Loucy (cell line): ENCODE measurements at regions not wholly inside any gene's neighbourhood (a gene's known extent, or its start where the extent isn't known, plus 50 kb on each side); places are given as distances from the start of the nearest gene placed in this dataset.

Experiments
- H2AFZ ChIP-seq: fragments of 200-600 bp; sonication (generic); 2 replicates; pipeline ENCODE4 v1.6.0; 2016; ENCODE audit warnings: antibody characterized with exemption, mild to moderate bottlenecking, low read length, moderate library complexity
- H3F3A ChIP-seq: fragments of 200-600 bp; 2 replicates; pipeline ENCODE4 v1.6.0; 2016; ENCODE audit warnings: antibody characterized with exemption, low read depth, mild to moderate bottlenecking
- H3K27me3 ChIP-seq: fragments of 200-600 bp; sonication (generic); 2 replicates; pipeline ENCODE4 v1.6.1; 2014; ENCODE audit warnings: low read length, mild to moderate bottlenecking; ENCODE audit not compliant: insufficient read depth, poor library complexity, severe bottlenecking
- H3K36me3 ChIP-seq: fragments of 200-600 bp; sonication (generic); 2 replicates; pipeline ENCODE4 v1.6.1; 2016; ENCODE audit warnings: low read length; ENCODE audit not compliant: insufficient read depth
- H3K4me1 ChIP-seq: fragments of 200-600 bp; sonication (generic); 2 replicates; pipeline ENCODE4 v1.5.1; 2014; ENCODE audit warnings: low read length, mild to moderate bottlenecking; ENCODE audit not compliant: insufficient read depth, poor library complexity, severe bottlenecking
- H3K4me2 ChIP-seq: fragments of 200-600 bp; sonication (generic); 2 replicates; pipeline ENCODE4 v1.6.0; 2014; ENCODE audit warnings: antibody characterized with exemption, low read length, low read depth, mild to moderate bottlenecking; ENCODE audit not compliant: poor library complexity, severe bottlenecking
- H3K4me3 ChIP-seq: fragments of 200-600 bp; sonication (generic); 2 replicates; pipeline ENCODE4 v1.5.1; 2014; ENCODE audit warnings: low read length, mild to moderate bottlenecking, mixed read lengths; ENCODE audit not compliant: poor library complexity, severe bottlenecking
- H3K79me2 ChIP-seq: fragments of 200-600 bp; sonication (generic); 2 replicates; pipeline ENCODE4 v1.6.1; 2014; ENCODE audit warnings: low read length; ENCODE audit not compliant: insufficient read depth
- H3K9ac ChIP-seq: fragments of 200-600 bp; sonication (generic); 2 replicates; pipeline ENCODE4 v1.6.0; 2014; ENCODE audit warnings: mild to moderate bottlenecking, low read depth, low read length, moderate library complexity; ENCODE audit not compliant: poor library complexity, severe bottlenecking
- H3K9me2 ChIP-seq: fragments of 200-600 bp; sonication (generic); replicated peaks from 2 replicates; pipeline ENCODE4 v1.6.1; 2016; ENCODE audit warnings: low read depth, low read length, mixed read lengths
- H3K9me3 ChIP-seq: fragments of 200-600 bp; sonication (generic); 2 replicates; pipeline ENCODE4 v1.6.1; 2014; ENCODE audit warnings: mild to moderate bottlenecking, antibody characterized with exemption, low read length, low read depth; ENCODE audit not compliant: insufficient read depth
- H4K20me1 ChIP-seq: fragments of 200-600 bp; sonication (generic); 2 replicates; pipeline ENCODE4 v1.6.0; 2014; ENCODE audit warnings: antibody characterized with exemption, low read length, mild to moderate bottlenecking; ENCODE audit not compliant: insufficient read depth, poor library complexity, severe bottlenecking
- EZH2phosphoT487 ChIP-seq: fragments of 200-600 bp; IDR thresholded peaks from 2 replicates; pipeline ENCODE4 v1.6.1; 2018; ENCODE audit warnings: antibody characterized with exemption, mild to moderate bottlenecking, moderate library complexity, borderline replicate concordance
- TF ChIP-seq, protein P1 (sequence below): fragments of 200-600 bp; sonication (generic); conservative IDR thresholded peaks from 2 replicates; pipeline ENCODE4 v1.5.1; 2014; ENCODE audit warnings: mild to moderate bottlenecking, antibody characterized with exemption, low read length

DNA sequence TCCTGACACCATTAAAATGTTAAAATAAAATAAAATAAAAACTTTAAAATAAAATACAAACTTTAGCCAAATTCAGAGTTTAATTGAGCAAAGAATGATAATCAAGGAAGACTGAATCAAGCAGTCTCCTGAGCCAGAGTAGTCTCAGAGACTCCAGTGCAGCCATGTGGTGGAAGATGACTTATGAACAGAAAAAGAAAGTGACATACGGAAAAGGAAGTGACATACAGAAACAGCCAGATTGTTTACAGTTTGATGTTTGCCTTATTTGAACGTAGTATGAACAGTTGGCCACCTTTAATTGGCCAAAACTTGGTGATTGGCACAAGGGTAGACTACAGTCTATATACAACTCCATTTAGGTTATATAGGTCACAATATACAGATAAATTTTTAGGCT is 787.2 kb downstream of the ADCYAP1 start:
- Histone ChIP-seq H3K79me2 (no peaks in the 10 kb centered on the region), H3K9me3 (no peaks in the 10 kb centered on the region), H4K20me1 (no peaks in the 10 kb centered on the region), H3K4me3 (no peak overlapping the region), H3K4me1 (no peaks in the 10 kb centered on the region), H2AFZ (0 out of 2 replicates have a peak overlapping the region, but pooled peaks have one; percentile 9), H3K4me2 (no peak overlapping the region), H3K27me3 (no peaks in the 10 kb centered on the region), H3K36me3 (no peaks in the 10 kb centered on the region), H3K9ac (no peak overlapping the region), H3K9me2 (no peaks in the 10 kb centered on the region), H3F3A (no peaks in the 10 kb centered on the region)
- TF ChIP-seq EZH2phosphoT487: no peak
- TF ChIP-seq, protein P1, sequence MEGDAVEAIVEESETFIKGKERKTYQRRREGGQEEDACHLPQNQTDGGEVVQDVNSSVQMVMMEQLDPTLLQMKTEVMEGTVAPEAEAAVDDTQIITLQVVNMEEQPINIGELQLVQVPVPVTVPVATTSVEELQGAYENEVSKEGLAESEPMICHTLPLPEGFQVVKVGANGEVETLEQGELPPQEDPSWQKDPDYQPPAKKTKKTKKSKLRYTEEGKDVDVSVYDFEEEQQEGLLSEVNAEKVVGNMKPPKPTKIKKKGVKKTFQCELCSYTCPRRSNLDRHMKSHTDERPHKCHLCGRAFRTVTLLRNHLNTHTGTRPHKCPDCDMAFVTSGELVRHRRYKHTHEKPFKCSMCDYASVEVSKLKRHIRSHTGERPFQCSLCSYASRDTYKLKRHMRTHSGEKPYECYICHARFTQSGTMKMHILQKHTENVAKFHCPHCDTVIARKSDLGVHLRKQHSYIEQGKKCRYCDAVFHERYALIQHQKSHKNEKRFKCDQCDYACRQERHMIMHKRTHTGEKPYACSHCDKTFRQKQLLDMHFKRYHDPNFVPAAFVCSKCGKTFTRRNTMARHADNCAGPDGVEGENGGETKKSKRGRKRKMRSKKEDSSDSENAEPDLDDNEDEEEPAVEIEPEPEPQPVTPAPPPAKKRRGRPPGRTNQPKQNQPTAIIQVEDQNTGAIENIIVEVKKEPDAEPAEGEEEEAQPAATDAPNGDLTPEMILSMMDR: 0 out of 2 replicates have a peak, but pooled peaks have one; percentile 5

DNA sequence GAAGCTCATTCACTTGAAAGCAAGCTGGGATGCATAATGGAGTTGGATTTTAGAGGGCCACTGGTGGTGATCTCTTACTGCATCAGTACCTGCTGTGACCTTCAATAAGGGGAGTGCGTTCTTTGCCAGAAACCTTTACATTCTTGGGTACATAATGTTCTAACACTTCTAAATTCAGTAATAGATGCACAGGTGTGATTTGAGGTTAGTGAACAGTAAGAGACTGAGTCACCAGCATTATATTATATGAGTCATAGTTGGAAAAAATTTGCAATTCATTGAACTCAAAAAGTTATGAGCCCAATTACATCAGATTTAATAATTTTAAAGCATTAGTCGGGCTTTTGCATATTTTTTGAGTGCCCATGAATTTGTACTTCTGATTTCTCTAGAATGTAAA is 803.3 kb downstream of the ADCYAP1 start:
- Histone ChIP-seq H3K36me3 (no peaks in the 10 kb centered on the region), H3K79me2 (no peaks in the 10 kb centered on the region), H3F3A (no peaks in the 10 kb centered on the region), H3K9me3 (no peaks in the 10 kb centered on the region), H3K27me3 (no peaks in the 10 kb centered on the region), H4K20me1 (no peaks in the 10 kb centered on the region), H3K9me2 (no peaks in the 10 kb centered on the region), H3K9ac (no peak overlapping the region), H2AFZ (no peak overlapping the region), H3K4me3 (no peak overlapping the region), H3K4me1 (no peaks in the 10 kb centered on the region), H3K4me2 (no peak overlapping the region)
- TF ChIP-seq, protein P1: no peak

DNA sequence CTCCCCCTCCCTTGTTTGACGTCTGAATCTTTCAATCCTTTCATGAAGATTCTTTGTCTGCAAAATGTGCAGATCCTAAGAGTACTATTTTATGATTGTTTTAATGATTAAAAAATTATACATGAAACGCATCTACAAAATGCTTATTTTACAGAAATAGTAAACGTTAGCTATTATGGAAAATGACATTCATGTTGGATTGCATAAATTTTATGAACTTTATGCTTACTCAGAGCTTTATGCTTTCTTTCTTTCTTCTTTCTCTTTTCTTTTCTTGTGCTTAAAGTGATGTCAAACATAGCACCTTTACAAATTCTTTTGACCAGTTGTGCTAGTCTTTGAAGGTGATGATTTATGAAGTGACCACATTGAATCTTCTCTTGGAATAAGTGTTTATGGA is 805.4 kb downstream of the ADCYAP1 start:
- Histone ChIP-seq H4K20me1 (no peaks in the 10 kb centered on the region), H3K4me1 (no peaks in the 10 kb centered on the region), H3K9me3 (no peaks in the 10 kb centered on the region), H2AFZ (no peak overlapping the region), H3K4me2 (no peak overlapping the region), H3K27me3 (no peaks in the 10 kb centered on the region), H3K36me3 (no peaks in the 10 kb centered on the region), H3F3A (no peaks in the 10 kb centered on the region), H3K9ac (no peak overlapping the region), H3K79me2 (no peaks in the 10 kb centered on the region), H3K4me3 (no peak overlapping the region), H3K9me2 (no peaks in the 10 kb centered on the region)
- no peak for TF ChIP-seq EZH2phosphoT487
- TF ChIP-seq, protein P1: no peak
